ENCODE measurements at regions not wholly inside any gene's neighbourhood (a gene's known extent, or its start where the extent isn't known, plus 50 kb on each side); places are given as distances from the start of the nearest gene placed in this dataset.

- H3K27ac ChIP-seq, result no peak overlapping the region
- H3K4me3 ChIP-seq, result no peak overlapping the region
- H3K4me1 ChIP-seq, result no peaks in the 10 kb centered on the region
- no peak for DNase-seq (ENCODE audit: extremely low spot score in 2 of 2)
- no peak for TF ChIP-seq POLR2AphosphoS5 (IDR thresholded peaks at IDR 0.05; ENCODE audit: insufficient read depth in 1 of 2, low read depth in 1 of 2)
- TF ChIP-seq POLR2A (IDR thresholded peaks at IDR 0.05), result no peak
- no peaks in the 10 kb centered on the region for H3K27me3 ChIP-seq
- intact Hi-C loops (cut with DNase I), result no loop called here
- H3K36me3 ChIP-seq, result no peaks in the 10 kb centered on the region
- no peaks in the 10 kb centered on the region for H3K9me3 ChIP-seq
Measured at GRCh38 chr4:104411502-104411901, 83.2 kb downstream of the CXXC4 start.

DNA sequence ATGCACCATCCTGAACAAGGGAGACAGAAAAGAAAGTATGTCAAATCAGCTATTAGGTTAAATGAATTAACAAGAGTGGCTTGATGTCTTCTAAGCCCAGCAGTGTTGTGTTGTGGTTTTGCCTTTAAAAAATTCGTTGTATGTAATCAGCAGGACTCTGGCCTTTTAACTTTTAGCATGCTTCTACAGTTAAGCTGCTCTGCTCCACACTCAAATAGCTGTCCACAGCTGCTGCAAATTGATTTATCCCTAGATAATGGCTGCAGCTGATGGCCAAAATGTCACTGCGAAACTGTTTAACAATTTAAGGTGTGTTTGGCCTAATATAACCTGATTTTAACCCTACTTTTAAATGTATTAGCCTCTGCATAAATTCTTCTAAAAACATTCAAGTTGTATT, 85.8 kb downstream of the CXXC4 start:
- DNase-seq (ENCODE audit: extremely low spot score in 2 of 2), result no peak
- Histone ChIP-seq H3K4me1 (no peaks in the 10 kb centered on the region), H3K27me3 (no peaks in the 10 kb centered on the region), H3K4me3 (no peak overlapping the region), H3K36me3 (no peaks in the 10 kb centered on the region), H3K9me3 (no peaks in the 10 kb centered on the region), H3K27ac (no peak overlapping the region)
- intact Hi-C loops (cut with DNase I), result no loop called here
- no peak for TF ChIP-seq POLR2A (IDR thresholded peaks at IDR 0.05)
- TF ChIP-seq POLR2AphosphoS5 (IDR thresholded peaks at IDR 0.05; ENCODE audit: insufficient read depth in 1 of 2, low read depth in 1 of 2), result no peak
- no peak for TF ChIP-seq CTCF (IDR thresholded peaks at IDR 0.05)

DNA sequence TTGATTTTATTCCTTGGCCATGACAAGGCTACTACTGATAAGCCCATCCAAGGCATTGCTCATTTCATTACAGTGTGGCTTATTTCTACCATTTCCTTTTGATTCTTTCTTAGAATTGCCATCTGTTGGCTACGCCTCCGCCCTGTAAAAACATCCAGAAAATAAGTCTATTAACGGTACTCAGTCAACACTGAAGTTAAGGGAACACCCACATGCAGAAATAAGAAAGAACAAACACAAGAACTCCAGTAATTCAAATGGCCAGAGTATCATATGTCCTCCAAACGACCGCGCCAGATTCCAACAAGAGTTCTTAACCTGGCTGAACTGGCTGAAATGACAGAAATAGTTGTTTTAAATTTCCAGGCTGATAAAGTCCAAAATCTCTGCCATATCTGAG, 90.3 kb downstream of the CXXC4 start:
- no peak for DNase-seq (ENCODE audit: extremely low spot score in 2 of 2)
- Histone ChIP-seq H3K27ac (no peak overlapping the region), H3K4me1 (no peaks in the 10 kb centered on the region), H3K27me3 (no peaks in the 10 kb centered on the region), H3K4me3 (no peak overlapping the region), H3K9me3 (peaks cover 5% of the 10 kb centered on the region), H3K36me3 (no peaks in the 10 kb centered on the region)
- intact Hi-C loops (cut with DNase I), result no loop called here
- TF ChIP-seq CTCF (IDR thresholded peaks at IDR 0.05) (no peak), POLR2A (IDR thresholded peaks at IDR 0.05) (no peak), POLR2AphosphoS5 (IDR thresholded peaks at IDR 0.05; ENCODE audit: insufficient read depth in 1 of 2, low read depth in 1 of 2) (no peak)

DNA sequence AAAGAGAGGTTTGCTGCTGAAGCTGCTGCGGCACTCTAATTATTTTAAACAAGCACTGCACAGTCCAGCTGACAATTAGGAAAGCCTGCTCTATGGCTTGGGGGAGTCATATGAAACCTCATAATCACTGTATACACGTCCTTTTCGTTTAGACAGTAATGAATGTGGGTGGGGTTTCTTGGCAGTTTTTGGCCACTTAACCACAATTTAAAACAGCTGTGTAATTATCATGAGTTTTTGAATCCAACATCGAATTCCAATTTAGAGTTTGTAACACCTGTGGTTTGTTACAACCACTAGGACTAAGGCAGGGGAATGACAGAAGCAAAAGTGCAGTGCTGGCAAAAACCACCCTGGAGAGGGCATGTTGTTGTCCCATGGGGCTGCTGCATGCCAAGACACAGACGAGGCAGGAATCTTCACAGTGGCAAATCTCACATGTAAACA, 99.5 kb downstream of the CXXC4 start:
- no peak for DNase-seq (ENCODE audit: extremely low spot score in 2 of 2)
- H3K27ac ChIP-seq, result no peak overlapping the region
- H3K4me3 ChIP-seq, result no peak overlapping the region
- H3K36me3 ChIP-seq, result no peaks in the 10 kb centered on the region
- H3K4me1 ChIP-seq, result peaks cover 14% of the 10 kb centered on the region
- no peaks in the 10 kb centered on the region for H3K27me3 ChIP-seq
- TF ChIP-seq POLR2AphosphoS5 (IDR thresholded peaks at IDR 0.05; ENCODE audit: insufficient read depth in 1 of 2, low read depth in 1 of 2) (no peak), POLR2A (IDR thresholded peaks at IDR 0.05) (no peak), CTCF (IDR thresholded peaks at IDR 0.05) (no peak)
- no peaks in the 10 kb centered on the region for H3K9me3 ChIP-seq
- intact Hi-C loops (cut with DNase I), result no loop called here

GRCh38 chr4:104394406-104395167, 100.1 kb downstream of the CXXC4 start:
- Histone ChIP-seq H3K4me3 (no peak overlapping the region), H3K4me1 (peaks cover 14% of the 10 kb centered on the region), H3K36me3 (no peaks in the 10 kb centered on the region), H3K27ac (no peak overlapping the region), H3K27me3 (no peaks in the 10 kb centered on the region), H3K9me3 (no peaks in the 10 kb centered on the region)
- intact Hi-C loops (cut with DNase I), result no loop called here
- no peak for DNase-seq (ENCODE audit: extremely low spot score in 2 of 2)
- TF ChIP-seq POLR2A (IDR thresholded peaks at IDR 0.05) (no peak), POLR2AphosphoS5 (IDR thresholded peaks at IDR 0.05; ENCODE audit: insufficient read depth in 1 of 2, low read depth in 1 of 2) (no peak), CTCF (IDR thresholded peaks at IDR 0.05) (no peak)
